ENCODE measurements at regions not wholly inside any gene's neighbourhood (a gene's known extent, or its start where the extent isn't known, plus 50 kb on each side); places are given as distances from the start of the nearest gene placed in this dataset.
A peak's percentile ranks its signal among the peaks of the same experiment; 100 is the strongest.

- Histone ChIP-seq H3K27ac (no peak overlapping the region), H3K36me3 (no peaks in the 10 kb centered on the region), H3K9me3 (ENCODE audit: low read depth) (no peaks in the 10 kb centered on the region), H3K4me1 (ENCODE audit: low read depth) (no peaks in the 10 kb centered on the region), H3K27me3 (peaks cover 6% of the 10 kb centered on the region), H3K4me3 (no peak overlapping the region)
- DNase-seq (ENCODE audit: low read depth in 1 of 2, low spot score in 1 of 2): peak in 1 of 2 donors; percentile 18
- TF ChIP-seq CTCF (IDR thresholded peaks at IDR 0.05; ENCODE audit: low read depth, low read length): no peak
Measured at GRCh38 chr1:10939654-10940450, 72.6 kb upstream of the TARDBP start.

GRCh38 chr1:10940451-10940804, 72.0 kb upstream of the TARDBP start:
- Histone ChIP-seq H3K9me3 (ENCODE audit: low read depth) (no peaks in the 10 kb centered on the region), H3K36me3 (no peaks in the 10 kb centered on the region), H3K27me3 (peaks cover 6% of the 10 kb centered on the region), H3K4me3 (no peak overlapping the region), H3K27ac (no peak overlapping the region), H3K4me1 (ENCODE audit: low read depth) (no peaks in the 10 kb centered on the region)
- no peak for DNase-seq (ENCODE audit: low read depth in 1 of 2, low spot score in 1 of 2)
- TF ChIP-seq CTCF (IDR thresholded peaks at IDR 0.05; ENCODE audit: low read depth, low read length): no peak

GRCh38 chr1:10940838-10941237, 71.6 kb upstream of the TARDBP start:
- TF ChIP-seq CTCF (IDR thresholded peaks at IDR 0.05; ENCODE audit: low read depth, low read length): no peak
- Histone ChIP-seq H3K4me1 (ENCODE audit: low read depth) (no peaks in the 10 kb centered on the region), H3K36me3 (no peaks in the 10 kb centered on the region), H3K9me3 (ENCODE audit: low read depth) (no peaks in the 10 kb centered on the region), H3K27ac (no peak overlapping the region), H3K27me3 (peaks cover 6% of the 10 kb centered on the region), H3K4me3 (no peak overlapping the region)
- DNase-seq (ENCODE audit: low read depth in 1 of 2, low spot score in 1 of 2): no peak

- peak; percentile 97 for TF ChIP-seq CTCF (IDR thresholded peaks at IDR 0.05; ENCODE audit: low read depth, low read length)
- DNase-seq (ENCODE audit: low read depth in 1 of 2, low spot score in 1 of 2): peak; percentile 43 to 75
- Histone ChIP-seq H3K4me3 (no peak overlapping the region), H3K36me3 (no peaks in the 10 kb centered on the region), H3K27me3 (peaks cover 6% of the 10 kb centered on the region), H3K27ac (no peak overlapping the region), H3K4me1 (ENCODE audit: low read depth) (no peaks in the 10 kb centered on the region), H3K9me3 (ENCODE audit: low read depth) (no peaks in the 10 kb centered on the region)
Measured at GRCh38 chr1:10941891-10942541, 70.4 kb upstream of the TARDBP start.

- H3K4me1 ChIP-seq (ENCODE audit: low read depth): no peaks in the 10 kb centered on the region
- peaks cover 6% of the 10 kb centered on the region for H3K27me3 ChIP-seq
- H3K9me3 ChIP-seq (ENCODE audit: low read depth): no peaks in the 10 kb centered on the region
- no peak for TF ChIP-seq CTCF (IDR thresholded peaks at IDR 0.05; ENCODE audit: low read depth, low read length)
- no peak overlapping the region for H3K4me3 ChIP-seq
- no peaks in the 10 kb centered on the region for H3K36me3 ChIP-seq
- no peak for DNase-seq (ENCODE audit: low read depth in 1 of 2, low spot score in 1 of 2)
- no peak overlapping the region for H3K27ac ChIP-seq
Measured at GRCh38 chr1:10942542-10942912, 69.9 kb upstream of the TARDBP start.

All from cardiac muscle cell (in vitro differentiated cells and primary cell).